SK-N-SH (cell line): ENCODE measurements at regions not wholly inside any gene's neighbourhood (a gene's known extent, or its start where the extent isn't known, plus 50 kb on each side); places are given as distances from the start of the nearest gene placed in this dataset.

ENCODE experiments used
- CTCF ChIA-PET: fragments of 300-600, 350-600 bp; formaldehyde crosslinking; extraction: SDS; loops from one replicate; lab custom pipeline; 2021; lab: Yijun Ruan, JAX
- POLR2A ChIA-PET: fragments of 350-600 bp; sonication (Branson Sonifier 250); formaldehyde crosslinking; extraction: SDS; loops from one replicate; lab custom pipeline; 2020; ENCODE audit warnings: antibody characterized with exemption, inconsistent platforms; lab: Yijun Ruan, JAX
- DNase-seq: peaks from one replicate; pipeline ENCODE4 v3.0.0; 2012
- H2AFZ ChIP-seq: fragments of 200-600 bp; sonication (generic); 2 replicates; pipeline ENCODE4 v1.8.1; 2016; ENCODE audit warnings: antibody characterized with exemption, mild to moderate bottlenecking, low read depth
- H3F3A ChIP-seq: fragments of 200-600 bp; sonication (generic); replicated peaks from 2 replicates; pipeline ENCODE3; 2016; ENCODE audit warnings: antibody characterized with exemption, mild to moderate bottlenecking; ENCODE audit not compliant: insufficient read depth
- H3K27ac ChIP-seq, 2 experiments: fragments of 200-500 bp in 1 of 2; fragments of 200-600 bp in 1 of 2; sonication (Bioruptor generic) in 1 of 2; sonication (generic), shearing (Covaris generic) in 1 of 2; 2 replicates each; pipeline versions ENCODE4 v1.5.1 to v1.6.1; 2014 to 2016; ENCODE audit warnings: low read depth in 2 of 2, inconsistent platforms in 1 of 2, low read length in 1 of 2, mild to moderate bottlenecking in 1 of 2, mixed read lengths in 1 of 2
- H3K27me3 ChIP-seq: fragments of 200-600 bp; sonication (generic), shearing (Covaris generic); 2 replicates; pipeline ENCODE4 v1.6.1; 2016; ENCODE audit warnings: mixed run types; ENCODE audit not compliant: insufficient read depth
- H3K36me3 ChIP-seq, 2 experiments: fragments of 200-500 bp in 1 of 2; fragments of 200-600 bp in 1 of 2; sonication (Bioruptor generic) in 1 of 2; sonication (generic) in 1 of 2; replicated peaks in 1 of 2; 2 replicates each; pipeline versions ENCODE3 to v1.5.1; 2014 to 2016; ENCODE audit warnings: low read length in 1 of 2, mild to moderate bottlenecking in 1 of 2; ENCODE audit not compliant: insufficient read depth in 2 of 2, control insufficient read depth in 1 of 2
- H3K4me1 ChIP-seq, 2 experiments: fragments of 200-500 bp in 1 of 2; fragments of 200-600 bp in 1 of 2; sonication (Bioruptor generic) in 1 of 2; sonication (generic), shearing (Covaris generic) in 1 of 2; 2 replicates each; pipeline versions ENCODE4 v1.5.1 to v1.6.1; 2014 to 2016; ENCODE audit warnings: low read depth in 1 of 2, low read length in 1 of 2, mixed run types in 1 of 2; ENCODE audit not compliant: insufficient read depth in 2 of 2, control insufficient read depth in 1 of 2
- H3K4me2 ChIP-seq: fragments of 200-600 bp; sonication (generic), shearing (Covaris generic); 2 replicates; pipeline ENCODE4 v1.6.1; 2017; ENCODE audit warnings: mixed run types
- H3K4me3 ChIP-seq, 2 experiments: fragments of 200-500 bp in 1 of 2; fragments of 200-600 bp in 1 of 2; sonication (Bioruptor generic) in 1 of 2; sonication (generic), shearing (Covaris generic) in 1 of 2; 2 replicates each; pipeline versions ENCODE4 v1.5.1 to v1.8.1; 2014 to 2016; ENCODE audit warnings: low read depth in 2 of 2, inconsistent platforms in 1 of 2, low read length in 1 of 2, mild to moderate bottlenecking in 1 of 2, mixed read lengths in 1 of 2, moderate library complexity in 1 of 2
- H3K79me2 ChIP-seq: fragments of 200-600 bp; sonication (generic); 2 replicates; pipeline ENCODE4 v1.8.1; 2017; ENCODE audit warnings: mild to moderate bottlenecking; ENCODE audit not compliant: insufficient read depth
- H3K9ac ChIP-seq: fragments of 200-600 bp; sonication (generic); 2 replicates; pipeline ENCODE4 v1.6.1; 2017; ENCODE audit warnings: mixed run types
- H3K9me2 ChIP-seq: fragments of 200-600 bp; sonication (generic); 2 replicates; pipeline ENCODE4 v1.6.1; 2017; ENCODE audit warnings: mixed run types
- H3K9me3 ChIP-seq: fragments of 200-600 bp; sonication (generic); 2 replicates; pipeline ENCODE4 v1.6.1; 2017; ENCODE audit warnings: mixed run types, mild to moderate bottlenecking, moderate library complexity
- H4K20me1 ChIP-seq: fragments of 200-600 bp; sonication (generic); 2 replicates; pipeline ENCODE4 v1.6.1; 2017; ENCODE audit warnings: mild to moderate bottlenecking, mixed run types; ENCODE audit not compliant: insufficient read depth
- CHD2 ChIP-seq: fragments of 150-350 bp; IDR thresholded peaks from 2 replicates; pipeline ENCODE4 v1.6.1; 2018; ENCODE audit warnings: low read length; ENCODE audit not compliant: partially characterized antibody
- EZH2phosphoT487 ChIP-seq: fragments of 200-600 bp; sonication (generic); IDR thresholded peaks from 2 replicates; pipeline ENCODE4 v1.6.1; 2017; ENCODE audit warnings: low read depth, mixed run types, mild to moderate bottlenecking, antibody characterized with exemption, moderate library complexity, borderline replicate concordance
- FOXM1 ChIP-seq: IDR thresholded peaks from 2 replicates; pipeline ENCODE4 v1.4.0; 2012; ENCODE audit warnings: low read depth, mild to moderate bottlenecking
- GABPA ChIP-seq: IDR thresholded peaks from 2 replicates; pipeline ENCODE4 v1.4.0; 2012; ENCODE audit warnings: low read depth, mild to moderate bottlenecking
- GATA2 ChIP-seq: sonication (generic); formaldehyde crosslinking; IDR thresholded peaks from 2 replicates; pipeline ENCODE4 v1.5.0; 2020; ENCODE audit warnings: mild to moderate bottlenecking, missing genetic modification reagents
- IRF3 ChIP-seq: fragments of 150-350 bp; IDR thresholded peaks from 2 replicates; pipeline ENCODE4 v1.6.1; 2016; ENCODE audit warnings: mild to moderate bottlenecking, low read depth, low read length
- JUND ChIP-seq: IDR thresholded peaks from 2 replicates; pipeline ENCODE4 v1.4.0; 2012
- MAX ChIP-seq: IDR thresholded peaks from 2 replicates; pipeline ENCODE4 v1.4.0; 2012; ENCODE audit warnings: low read depth
- MEF2A ChIP-seq: IDR thresholded peaks from 2 replicates; pipeline ENCODE4 v1.4.0; 2012; ENCODE audit warnings: low read depth, borderline replicate concordance
- MXI1 ChIP-seq: IDR thresholded peaks from 2 replicates; pipeline ENCODE4 v1.6.1; 2012; ENCODE audit warnings: mild to moderate bottlenecking, low read depth, low read length, improper control_type of control experiment
- NFIC ChIP-seq: IDR thresholded peaks from 2 replicates; pipeline ENCODE4 v1.4.0; 2012; ENCODE audit warnings: borderline replicate concordance
- RCOR1 ChIP-seq: fragments of 150-350 bp; IDR thresholded peaks from 2 replicates; pipeline ENCODE4 v1.6.1; 2017; ENCODE audit warnings: antibody characterized with exemption, low read length
- REST ChIP-seq: IDR thresholded peaks from 2 replicates; pipeline ENCODE4 v1.6.1; 2012; ENCODE audit warnings: mild to moderate bottlenecking, low read depth, low read length, moderate library complexity
- RFX5 ChIP-seq: IDR thresholded peaks from 2 replicates; pipeline ENCODE4 v1.6.1; 2012; ENCODE audit warnings: mild to moderate bottlenecking, improper control_type of control experiment, low read length
- SIN3A ChIP-seq: IDR thresholded peaks from 2 replicates; pipeline ENCODE4 v1.6.1; 2012; ENCODE audit warnings: low read depth, mild to moderate bottlenecking, low read length, moderate library complexity, borderline replicate concordance
- SMC3 ChIP-seq: IDR thresholded peaks from 2 replicates; pipeline ENCODE4 v1.6.1; 2012; ENCODE audit warnings: low read depth, low read length, improper control_type of control experiment
- TAF1 ChIP-seq: IDR thresholded peaks from 2 replicates; pipeline ENCODE4 v1.6.1; 2012; ENCODE audit warnings: low read depth, mild to moderate bottlenecking, low read length, moderate library complexity, borderline replicate concordance
- USF1 ChIP-seq: IDR thresholded peaks from 2 replicates; pipeline ENCODE4 v1.4.0; 2012; ENCODE audit warnings: low read depth, borderline replicate concordance
- WGBS: methylation state at CpG from one replicate; pipeline ENCODE4 v1.1.6; 2017; ENCODE audit warnings: low lambda C conversion rate; 5-methylcytosine and 5-hydroxymethylcytosine counted together

- 83% methylated on average over 12 of the region's 15 CpGs for WGBS
Observed at GRCh38 chr4:31259119-31259518, 539.0 kb downstream of the PCDH7 start.

GRCh38 chr4:31261632-31262031 is 541.5 kb downstream of the PCDH7 start:
- Histone ChIP-seq H3K4me1 (no peaks in the 10 kb centered on the region), H3F3A (no peaks in the 10 kb centered on the region), H3K36me3 (no peaks in the 10 kb centered on the region), H3K4me2 (no peak overlapping the region), H4K20me1 (no peaks in the 10 kb centered on the region), H3K27ac (no peak overlapping the region), H3K4me3 (no peak overlapping the region), H3K79me2 (no peaks in the 10 kb centered on the region), H3K9me3 (no peaks in the 10 kb centered on the region), H3K9me2 (no peaks in the 10 kb centered on the region), H3K27me3 (no peaks in the 10 kb centered on the region), H3K9ac (no peak overlapping the region), H2AFZ (no peak overlapping the region)
- no peak for DNase-seq
- POLR2A ChIA-PET: no interaction called here
- 6% methylated on average over 2 of the region's 2 CpGs for WGBS
- CTCF ChIA-PET: interaction anchor here (0.5 kb wide), 1 partner anchor 34 kb away, joined by 3 read pairs; no protein-coding TSS in a partner anchor
- TF ChIP-seq RFX5 (no peak), GATA2 (CRISPR knock-in tag) (no peak), TAF1 (no peak), SIN3A (no peak), RCOR1 (no peak), USF1 (no peak), MXI1 (no peak), JUND (no peak), FOXM1 (no peak), SMC3 (no peak), IRF3 (no peak)

More at GRCh38 chr4:31259119-31259518, 539.0 kb downstream of the PCDH7 start:
- Histone ChIP-seq H3K4me1 (no peaks in the 10 kb centered on the region), H2AFZ (no peak overlapping the region), H3K4me2 (no peak overlapping the region), H3K9me3 (no peaks in the 10 kb centered on the region), H3K36me3 (no peaks in the 10 kb centered on the region), H3K9ac (no peak overlapping the region), H3F3A (no peaks in the 10 kb centered on the region), H3K4me3 (no peak overlapping the region), H4K20me1 (no peaks in the 10 kb centered on the region), H3K9me2 (no peaks in the 10 kb centered on the region), H3K79me2 (no peaks in the 10 kb centered on the region), H3K27me3 (no peaks in the 10 kb centered on the region), H3K27ac (no peak overlapping the region)
- TF ChIP-seq REST: no peak
- TF ChIP-seq SIN3A: no peak
- no peak for TF ChIP-seq SMC3
- no peak for TF ChIP-seq MEF2A
- TF ChIP-seq CHD2: no peak
- no peak for TF ChIP-seq NFIC
- no peak for TF ChIP-seq GABPA
- TF ChIP-seq EZH2phosphoT487: no peak
- TF ChIP-seq USF1: no peak
- no peak for TF ChIP-seq MAX
- ChIA-PET POLR2A (no interaction called here), CTCF (no interaction called here)
- no peak for DNase-seq
